Tibial nerve (tissue), 3 donors: ENCODE measurements at regions not wholly inside any gene's neighbourhood (a gene's known extent, or its start where the extent isn't known, plus 50 kb on each side); places are given as distances from the start of the nearest gene placed in this dataset.

ENCODE experiments used
- POLR2A ChIP-seq, 2 donors: fragments of 450-650 bp; IDR thresholded peaks; one replicate each; pipeline ENCODE4 v1.6.1; 2017; ENCODE audit warnings: antibody characterized with exemption in 2 of 2, mild to moderate bottlenecking in 2 of 2, moderate library complexity in 2 of 2
- TF ChIP-seq, protein P1 (sequence below), 5 experiments: fragments of 200-600 bp in 3 of 5; fragments of 450-650 bp in 2 of 5; sonication (generic) in 3 of 5; IDR thresholded peaks; one replicate each; pipeline ENCODE4 v1.5.1; 2016 to 2019; ENCODE audit warnings: antibody characterized with exemption in 5 of 5, mild to moderate bottlenecking in 3 of 5, moderate library complexity in 2 of 5

DNA sequence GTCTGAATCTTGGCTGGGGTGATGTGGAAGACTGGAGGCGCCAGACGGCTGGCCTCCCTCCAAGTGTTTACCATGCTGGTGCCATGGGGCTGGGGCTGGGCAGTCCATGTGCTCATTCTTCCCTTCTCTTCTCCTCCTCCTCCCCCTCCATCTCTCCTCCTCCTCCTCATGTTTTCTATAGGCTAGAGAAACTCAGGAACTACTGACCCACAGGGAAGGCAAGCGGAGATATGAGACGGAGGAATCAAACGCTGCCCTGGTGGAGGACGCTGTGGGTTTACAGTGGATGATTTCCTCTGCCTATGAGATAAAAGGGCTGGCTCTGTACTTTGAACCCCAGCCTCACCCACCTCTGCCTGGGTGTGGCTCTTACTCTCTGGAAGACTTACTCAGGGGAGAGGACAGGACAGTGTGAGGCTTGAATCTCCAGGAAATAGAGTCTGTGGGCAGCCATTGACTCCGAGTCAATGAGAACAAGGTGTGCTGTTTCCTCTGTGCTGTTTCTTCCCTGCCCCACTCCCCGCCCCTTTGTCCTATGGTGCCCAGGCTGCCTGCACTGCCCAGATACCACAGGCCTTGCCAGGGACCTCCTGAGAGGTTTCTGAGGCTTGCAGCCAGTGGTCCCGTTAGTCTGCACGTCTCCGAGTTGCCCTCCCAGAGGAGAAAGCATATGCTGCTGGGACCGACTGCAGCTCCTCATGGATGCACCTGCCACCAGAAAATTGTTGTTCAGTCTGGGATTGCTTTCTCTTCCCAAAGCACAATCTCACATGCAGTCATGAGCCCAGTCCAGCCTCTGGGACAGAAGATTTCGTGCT lies 132.6 kb upstream of the ARHGAP5 start:
- TF ChIP-seq POLR2A (IDR thresholded peaks at IDR 0.05): no peak
- TF ChIP-seq, protein P1, sequence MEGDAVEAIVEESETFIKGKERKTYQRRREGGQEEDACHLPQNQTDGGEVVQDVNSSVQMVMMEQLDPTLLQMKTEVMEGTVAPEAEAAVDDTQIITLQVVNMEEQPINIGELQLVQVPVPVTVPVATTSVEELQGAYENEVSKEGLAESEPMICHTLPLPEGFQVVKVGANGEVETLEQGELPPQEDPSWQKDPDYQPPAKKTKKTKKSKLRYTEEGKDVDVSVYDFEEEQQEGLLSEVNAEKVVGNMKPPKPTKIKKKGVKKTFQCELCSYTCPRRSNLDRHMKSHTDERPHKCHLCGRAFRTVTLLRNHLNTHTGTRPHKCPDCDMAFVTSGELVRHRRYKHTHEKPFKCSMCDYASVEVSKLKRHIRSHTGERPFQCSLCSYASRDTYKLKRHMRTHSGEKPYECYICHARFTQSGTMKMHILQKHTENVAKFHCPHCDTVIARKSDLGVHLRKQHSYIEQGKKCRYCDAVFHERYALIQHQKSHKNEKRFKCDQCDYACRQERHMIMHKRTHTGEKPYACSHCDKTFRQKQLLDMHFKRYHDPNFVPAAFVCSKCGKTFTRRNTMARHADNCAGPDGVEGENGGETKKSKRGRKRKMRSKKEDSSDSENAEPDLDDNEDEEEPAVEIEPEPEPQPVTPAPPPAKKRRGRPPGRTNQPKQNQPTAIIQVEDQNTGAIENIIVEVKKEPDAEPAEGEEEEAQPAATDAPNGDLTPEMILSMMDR (IDR thresholded peaks at IDR 0.05): no peak
